ENCODE measurements at regions not wholly inside any gene's neighbourhood (a gene's known extent, or its start where the extent isn't known, plus 50 kb on each side); places are given as distances from the start of the nearest gene placed in this dataset.

- DNase-seq (ENCODE audit: low read depth): no peak
- TF ChIP-seq CTCF (conservative IDR thresholded peaks at IDR 0.05; ENCODE audit: low read length): no peak
- H3K4me3 ChIP-seq (ENCODE audit: low read length): no peak overlapping the region
Measured at GRCh38 chr2:195326537-195326936, 330.5 kb upstream of the SLC39A10 start.

GRCh38 chr2:195322324-195322723 lies 334.7 kb upstream of the SLC39A10 start:
- H3K4me3 ChIP-seq (ENCODE audit: low read length): no peak overlapping the region
- DNase-seq (ENCODE audit: low read depth): no peak
- TF ChIP-seq CTCF (conservative IDR thresholded peaks at IDR 0.05; ENCODE audit: low read length): no peak

GRCh38 chr2:195320413-195320973 lies 336.5 kb upstream of the SLC39A10 start:
- TF ChIP-seq CTCF (conservative IDR thresholded peaks at IDR 0.05; ENCODE audit: low read length): no peak
- no peak overlapping the region for H3K4me3 ChIP-seq (ENCODE audit: low read length)
- DNase-seq (ENCODE audit: low read depth): peak; percentile 3

- no peak overlapping the region for H3K4me3 ChIP-seq (ENCODE audit: low read length)
- no peak for DNase-seq (ENCODE audit: low read depth)
- no peak for TF ChIP-seq CTCF (conservative IDR thresholded peaks at IDR 0.05; ENCODE audit: low read length)
Measured at GRCh38 chr2:195319548-195320412, 337.2 kb upstream of the SLC39A10 start.

- H3K4me3 ChIP-seq (ENCODE audit: low read length): no peak overlapping the region
- TF ChIP-seq CTCF (conservative IDR thresholded peaks at IDR 0.05; ENCODE audit: low read length): no peak
- DNase-seq (ENCODE audit: low read depth): peak; percentile 55
Measured at GRCh38 chr2:195319112-195319460, 337.9 kb upstream of the SLC39A10 start.

- H3K4me3 ChIP-seq (ENCODE audit: low read length): no peak overlapping the region
- TF ChIP-seq CTCF (conservative IDR thresholded peaks at IDR 0.05; ENCODE audit: low read length): peak; percentile 56
- peak; percentile 34 for DNase-seq (ENCODE audit: low read depth)
Measured at GRCh38 chr2:195318440-195319111, 338.4 kb upstream of the SLC39A10 start.
